Fibroblast of upper back skin (primary cell): ENCODE measurements at regions not wholly inside any gene's neighbourhood (a gene's known extent, or its start where the extent isn't known, plus 50 kb on each side); places are given as distances from the start of the nearest gene placed in this dataset.
A peak's percentile ranks its signal among the peaks of the same experiment; 100 is the strongest.

Experiments
- DNase-seq: peaks from one replicate; pipeline ENCODE4 v3.0.0-alpha.2; 2013

- DNase-seq: no peak
These were observed 86.7 kb upstream of the C1QTNF7 start for GRCh38 chr4:15340902-15341732.

DNA sequence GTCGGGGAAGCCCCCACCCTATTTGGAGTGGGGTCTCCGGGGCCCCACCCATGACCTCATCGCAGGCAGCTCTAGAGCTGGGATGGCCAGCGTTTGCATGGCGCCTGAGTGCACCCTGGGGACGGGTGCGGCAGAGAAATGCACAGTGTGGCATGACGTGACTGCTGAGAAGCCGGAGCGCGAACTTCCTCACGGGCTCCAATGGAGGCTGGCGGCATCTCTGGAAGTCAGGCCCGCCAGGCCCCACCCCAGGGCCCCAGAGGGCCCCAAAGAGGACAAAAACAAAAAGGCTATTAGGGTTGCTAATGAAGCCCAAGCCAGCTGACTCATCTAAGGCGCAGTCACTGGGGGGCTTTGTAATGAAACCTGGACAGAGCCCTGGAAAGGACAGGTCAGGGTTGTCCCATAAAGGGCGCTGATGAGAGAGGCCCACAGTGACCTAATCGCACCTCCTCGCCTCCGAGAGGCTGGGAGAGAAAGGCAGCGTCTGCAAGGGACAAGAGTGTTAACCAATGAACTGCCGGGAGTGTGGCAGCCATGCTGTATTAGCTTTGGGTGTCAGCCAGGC is 86.0 kb upstream of the C1QTNF7 start:
- no peak for DNase-seq

DNA sequence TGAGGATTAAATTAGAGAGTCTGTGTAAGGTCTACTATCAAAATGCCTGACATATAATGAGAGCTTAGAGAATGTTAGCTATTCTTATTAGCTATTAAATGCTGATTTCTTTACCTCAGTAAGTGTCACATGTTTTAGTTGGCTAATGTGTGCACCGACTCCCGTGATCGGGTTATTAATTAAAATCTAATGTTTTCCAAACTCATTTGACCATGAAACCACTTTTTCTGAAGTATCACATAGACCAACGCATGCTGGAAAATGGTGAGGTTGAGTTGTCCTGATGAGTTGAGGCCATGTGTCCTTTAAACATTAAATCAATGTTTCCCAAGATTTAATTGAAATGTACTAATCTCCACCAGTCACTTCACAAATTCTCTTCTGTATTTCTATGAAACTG is 84.8 kb upstream of the C1QTNF7 start:
- DNase-seq: no peak

DNA sequence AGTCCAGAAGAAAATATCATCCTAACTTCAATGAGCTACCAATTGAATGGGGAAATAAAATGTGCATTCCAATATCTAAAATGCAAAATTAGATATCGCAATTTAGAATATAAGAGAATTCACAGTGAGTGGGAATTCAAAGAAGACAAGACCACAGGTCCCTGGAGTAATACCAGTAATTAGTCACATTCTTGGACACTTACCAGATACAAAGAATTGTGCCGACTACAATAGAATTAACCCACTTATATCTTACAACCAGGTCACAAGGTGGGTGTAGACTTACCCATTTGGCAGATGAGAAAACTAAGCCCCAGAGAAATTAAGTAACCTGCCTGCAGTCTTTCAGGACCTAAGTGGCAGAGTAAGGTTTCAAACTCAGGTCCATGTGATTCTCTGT is 84.3 kb upstream of the C1QTNF7 start:
- no peak for DNase-seq

GRCh38 chr4:15344041-15344440 is 83.8 kb upstream of the C1QTNF7 start:
- peak; percentile 70 for DNase-seq

GRCh38 chr4:15345134-15345533 is 82.7 kb upstream of the C1QTNF7 start:
- no peak for DNase-seq

- no peak for DNase-seq
These were observed 79.6 kb upstream of the C1QTNF7 start for GRCh38 chr4:15348236-15348635.

GRCh38 chr4:15348695-15349094 is 79.1 kb upstream of the C1QTNF7 start:
- no peak for DNase-seq

DNA sequence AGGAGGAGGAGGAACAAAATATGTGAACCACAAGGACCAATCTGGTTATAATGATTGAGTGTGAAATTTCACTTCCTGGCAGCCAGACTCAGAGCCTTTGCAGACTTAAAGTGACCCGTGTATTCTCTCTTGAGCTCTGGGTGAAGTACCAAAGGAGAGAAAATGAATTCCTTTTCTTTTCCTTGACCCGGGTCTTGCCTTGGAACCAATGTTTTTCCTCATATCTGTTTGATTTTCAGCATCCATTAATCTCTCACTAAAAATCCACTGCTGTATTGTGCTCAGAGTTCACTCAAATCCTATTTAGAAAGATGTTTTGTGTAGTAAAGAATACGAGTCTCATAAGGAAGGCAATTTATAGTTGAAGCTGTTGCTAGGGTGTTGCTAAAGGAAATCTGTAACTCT is 78.3 kb upstream of the C1QTNF7 start:
- DNase-seq: peak; percentile 69

DNA sequence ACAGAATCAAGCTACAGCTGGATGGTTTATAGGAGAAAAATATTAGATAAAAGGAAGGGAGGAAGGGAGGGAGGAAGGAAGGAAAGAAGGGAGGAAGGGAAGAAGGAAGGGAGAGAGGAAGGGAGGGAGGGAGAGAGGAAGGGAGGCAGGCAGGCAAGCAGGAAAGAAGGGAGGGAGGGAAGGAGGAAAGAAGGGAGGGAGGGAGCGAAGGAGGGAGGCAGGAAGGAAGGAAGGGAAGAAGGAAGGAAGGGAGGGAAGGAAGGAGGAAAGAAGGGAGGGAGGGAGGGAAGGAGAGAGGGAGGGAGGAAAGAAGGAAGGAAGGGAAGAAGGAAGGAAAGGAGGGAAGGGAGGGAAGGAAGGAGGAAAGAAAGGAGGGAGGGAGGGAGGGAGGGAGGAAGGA is 77.9 kb upstream of the C1QTNF7 start:
- no peak for DNase-seq

DNA sequence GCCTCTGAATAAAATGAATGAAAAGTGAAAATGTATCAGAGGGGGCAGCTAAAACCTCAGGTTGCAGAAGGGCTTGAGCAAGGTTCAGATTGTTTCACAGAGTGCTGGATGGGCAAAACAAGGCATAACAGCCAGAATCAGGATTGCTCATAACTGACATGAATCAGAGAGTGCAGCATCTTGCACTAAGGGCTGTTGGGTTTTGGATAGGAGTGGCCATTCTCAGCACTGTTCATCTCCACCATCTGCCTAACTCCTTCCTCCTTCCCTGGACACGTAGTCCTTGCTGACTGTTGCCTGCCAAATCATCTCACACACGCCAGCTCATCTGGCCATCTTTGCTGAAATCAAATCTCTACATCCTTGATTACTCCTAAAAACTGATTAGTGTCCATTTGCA is 75.3 kb upstream of the C1QTNF7 start:
- no peak for DNase-seq

DNA sequence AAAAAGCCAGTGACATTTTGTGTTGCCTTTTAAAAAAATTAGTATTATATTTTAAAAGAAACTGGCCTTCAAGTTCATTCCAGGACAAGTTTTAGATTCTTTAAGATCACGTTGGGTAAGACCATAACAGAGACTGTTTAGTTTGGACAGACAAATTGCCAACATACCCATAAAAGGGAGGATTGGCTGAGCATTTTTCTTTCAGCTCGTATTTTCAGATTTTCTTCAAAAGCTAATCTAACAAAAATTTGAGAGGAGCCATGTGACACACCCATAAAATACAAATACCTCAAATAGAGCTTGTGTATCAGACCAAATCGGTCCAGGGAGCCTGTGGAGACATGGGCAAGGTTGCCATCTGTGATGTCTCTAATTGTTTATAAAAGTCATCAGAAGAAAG is 74.6 kb upstream of the C1QTNF7 start:
- DNase-seq: no peak

DNA sequence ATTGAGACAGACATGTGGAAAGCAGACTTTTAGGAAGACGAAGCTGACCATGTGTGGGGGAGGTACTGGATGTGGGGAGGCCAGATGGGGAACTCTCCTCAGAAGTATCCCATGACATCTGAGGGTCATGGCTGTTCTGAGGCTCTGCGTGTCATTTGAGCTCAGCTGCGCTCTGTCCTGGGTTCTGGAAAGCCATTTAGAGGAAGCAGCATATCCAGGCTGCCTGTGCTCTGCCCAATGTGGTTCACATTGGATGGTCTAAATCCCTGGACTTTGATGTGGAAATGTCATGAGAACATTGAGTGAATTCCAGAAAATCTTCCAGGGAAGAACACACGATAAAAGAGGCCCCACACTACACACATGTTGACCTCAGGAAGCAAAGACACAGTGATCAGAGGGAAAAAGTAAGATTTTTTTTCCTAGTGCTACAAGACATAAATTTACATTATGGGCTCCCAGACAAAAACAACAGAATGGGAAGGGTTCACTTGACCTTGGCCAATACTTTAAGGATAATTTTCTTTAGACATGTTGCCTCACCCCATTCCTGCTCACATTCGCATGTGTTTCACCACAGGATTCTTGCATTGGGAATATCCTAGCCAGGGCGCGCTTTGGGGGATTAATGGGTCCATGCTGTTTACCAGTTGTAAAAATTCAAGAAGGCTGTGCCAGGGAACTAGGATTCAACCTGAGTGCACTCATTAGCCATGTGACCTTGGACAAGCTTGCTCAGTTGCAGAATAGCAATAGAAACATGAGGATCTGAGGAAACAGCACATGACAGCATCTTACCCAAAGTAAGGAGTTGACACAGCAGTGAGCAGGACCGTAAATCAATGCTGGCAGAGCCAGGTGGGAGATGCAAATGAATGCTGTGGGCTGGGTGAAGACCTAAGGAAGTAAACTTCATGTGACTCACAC is 73.2 kb upstream of the C1QTNF7 start:
- no peak for DNase-seq

DNA sequence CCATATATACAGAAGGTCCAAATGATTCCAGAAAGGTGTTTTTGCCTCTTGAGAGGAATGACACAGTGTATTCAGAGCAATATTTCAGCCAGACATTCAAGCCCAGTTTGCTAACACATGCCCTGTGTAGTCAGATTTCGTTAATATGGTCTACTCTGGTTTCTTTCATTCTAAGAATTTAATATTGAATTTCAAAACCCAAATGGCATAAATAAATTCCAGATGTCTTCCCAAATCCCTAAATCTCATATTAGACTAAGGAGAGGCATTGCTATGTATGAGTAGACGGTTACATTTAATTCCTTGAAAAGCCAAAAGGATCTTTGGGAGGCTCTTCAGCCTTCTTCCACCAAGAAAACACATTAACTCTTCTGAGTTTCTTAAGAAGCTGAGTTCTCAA is 66.3 kb upstream of the C1QTNF7 start:
- peak; percentile 48 for DNase-seq

- DNase-seq: no peak
These were observed 65.3 kb upstream of the C1QTNF7 start for GRCh38 chr4:15362541-15362940.

DNA sequence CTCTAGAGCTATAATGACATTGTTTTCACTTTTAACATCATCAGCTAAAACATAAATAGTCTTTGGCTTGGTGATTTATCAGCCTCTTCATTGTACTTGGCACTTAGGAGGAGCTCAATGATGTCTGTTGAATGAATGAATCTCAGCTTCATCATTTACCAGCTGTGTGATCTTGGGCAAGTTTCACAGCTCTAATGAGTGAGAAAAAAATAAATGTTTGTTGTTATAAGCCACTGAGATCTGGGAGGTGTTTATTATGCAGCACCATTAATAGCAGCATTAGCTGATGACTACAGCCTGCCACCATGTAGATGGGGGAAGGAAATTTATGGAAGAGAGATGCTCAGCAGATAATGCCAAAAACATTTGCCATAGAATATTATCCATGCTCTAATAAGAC is 63.6 kb upstream of the C1QTNF7 start:
- DNase-seq: no peak

GRCh38 chr4:15365641-15366040 is 62.2 kb upstream of the C1QTNF7 start:
- DNase-seq: no peak

DNA sequence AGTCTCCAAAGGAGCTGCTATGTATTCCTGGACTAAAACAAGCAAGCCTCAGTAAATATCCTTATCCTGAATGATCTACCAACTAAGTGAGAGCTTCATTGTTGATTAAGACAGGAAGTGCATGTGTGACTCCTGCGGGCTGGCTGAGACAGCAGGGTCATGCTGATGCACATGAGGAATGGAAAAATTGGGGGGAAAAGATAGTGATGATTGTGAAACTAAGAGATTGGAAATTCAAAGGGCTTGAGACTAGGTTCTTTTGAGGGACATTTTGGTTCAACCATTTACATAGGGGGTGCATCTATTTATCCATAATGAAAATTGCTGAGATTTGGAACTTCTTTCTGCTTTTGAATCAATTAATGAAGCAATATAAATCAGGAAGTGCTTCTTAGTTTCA is 61.1 kb upstream of the C1QTNF7 start:
- DNase-seq: peak; percentile 14

- peak; percentile 94 for DNase-seq
These were observed 59.0 kb upstream of the C1QTNF7 start for GRCh38 chr4:15368856-15369255.

- no peak for DNase-seq
These were observed 57.5 kb upstream of the C1QTNF7 start for GRCh38 chr4:15370296-15370695.

DNA sequence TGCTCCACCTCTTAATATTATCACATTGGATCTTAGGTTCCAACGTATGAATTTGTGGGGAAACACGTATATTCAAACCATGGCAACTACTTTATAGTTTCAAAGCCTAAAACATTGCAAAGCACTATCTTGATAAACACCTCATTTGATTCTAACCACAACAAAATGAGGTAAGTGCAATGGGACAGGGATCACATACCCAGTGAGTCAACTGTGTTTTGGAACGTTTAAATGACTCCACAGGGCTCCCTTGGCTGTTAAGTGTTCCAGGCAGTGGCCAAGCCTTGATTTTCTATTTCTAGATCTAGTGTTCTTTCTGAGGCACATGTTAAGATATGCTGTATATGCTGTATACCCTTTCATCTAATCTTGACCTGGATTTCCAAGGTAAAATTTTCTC is 54.5 kb upstream of the C1QTNF7 start:
- no peak for DNase-seq

GRCh38 chr4:15374656-15375055 is 53.2 kb upstream of the C1QTNF7 start:
- no peak for DNase-seq

DNA sequence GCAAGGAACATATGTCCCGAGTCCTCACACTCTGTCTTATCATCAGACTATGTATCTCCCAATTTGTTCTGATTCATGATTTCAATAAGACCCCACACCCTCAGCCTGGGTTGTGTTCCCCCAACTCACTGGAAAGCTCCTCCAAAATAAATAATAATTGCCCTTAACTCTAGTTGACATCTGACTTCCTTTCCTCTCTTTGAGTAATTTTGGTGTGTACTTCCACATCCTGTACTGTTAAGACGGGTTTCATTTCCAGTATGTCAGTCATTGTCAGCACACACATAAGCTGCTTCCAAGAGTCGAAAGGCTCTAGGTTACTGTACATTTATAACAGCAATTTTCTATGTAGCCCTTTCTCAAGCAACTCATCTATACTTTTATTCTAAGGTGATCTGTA is 52.2 kb upstream of the C1QTNF7 start:
- no peak for DNase-seq

DNA sequence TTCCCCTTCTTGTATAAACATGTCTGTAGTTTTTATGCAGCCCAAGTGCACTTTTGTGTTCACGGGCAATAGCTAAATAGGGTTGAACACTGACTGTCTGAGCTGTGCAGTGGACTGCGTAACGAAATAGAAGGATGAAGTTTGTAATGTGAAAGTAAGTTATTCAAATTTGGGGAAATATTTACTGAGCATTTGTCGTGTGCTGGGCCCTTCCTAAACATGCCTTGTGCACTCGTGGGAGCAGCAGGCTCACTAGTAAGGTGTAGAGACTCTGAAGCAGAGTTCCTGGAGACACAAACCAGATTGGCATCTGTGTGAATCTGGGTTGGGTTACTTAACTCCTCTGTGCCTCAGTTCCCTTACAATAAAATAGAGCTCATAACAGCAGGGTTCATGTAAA is 51.7 kb upstream of the C1QTNF7 start:
- DNase-seq: no peak
